Fibroblast of the aortic adventitia (primary cell): ENCODE measurements at regions not wholly inside any gene's neighbourhood (a gene's known extent, or its start where the extent isn't known, plus 50 kb on each side); places are given as distances from the start of the nearest gene placed in this dataset.

ENCODE experiments used
- DNase-seq: peaks from one replicate; pipeline ENCODE4 v3.0.0-alpha.2; 2010; ENCODE audit warnings: low read depth
- H3K4me3 ChIP-seq: 2 replicates; pipeline ENCODE4 v1.5.1; 2011; ENCODE audit warnings: low read depth, mild to moderate bottlenecking, control low read depth, low read length, moderate library complexity
- TF ChIP-seq, protein P1 (sequence below): IDR thresholded peaks from 2 replicates; pipeline ENCODE4 v1.5.1; 2011; ENCODE audit warnings: mild to moderate bottlenecking, low read length, control low read depth, inconsistent platforms; ENCODE audit not compliant: insufficient read depth

DNA sequence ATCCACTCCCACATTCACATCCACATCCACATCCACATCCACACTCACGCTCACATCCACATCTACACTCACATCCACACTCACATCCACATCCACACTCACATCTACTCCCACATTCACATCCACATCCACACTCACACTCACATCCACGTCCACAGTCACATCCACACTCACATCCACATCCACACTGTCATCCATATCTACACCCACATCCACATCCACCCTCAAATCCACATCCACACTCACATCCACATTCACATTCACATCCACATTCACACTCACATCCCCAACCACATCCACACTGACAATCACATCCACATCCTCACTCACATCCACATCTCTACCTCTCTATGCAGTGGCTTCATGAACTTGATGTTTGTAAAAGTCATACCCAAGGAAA, 190.5 kb downstream of the IRX1 start:
- TF ChIP-seq, protein P1, sequence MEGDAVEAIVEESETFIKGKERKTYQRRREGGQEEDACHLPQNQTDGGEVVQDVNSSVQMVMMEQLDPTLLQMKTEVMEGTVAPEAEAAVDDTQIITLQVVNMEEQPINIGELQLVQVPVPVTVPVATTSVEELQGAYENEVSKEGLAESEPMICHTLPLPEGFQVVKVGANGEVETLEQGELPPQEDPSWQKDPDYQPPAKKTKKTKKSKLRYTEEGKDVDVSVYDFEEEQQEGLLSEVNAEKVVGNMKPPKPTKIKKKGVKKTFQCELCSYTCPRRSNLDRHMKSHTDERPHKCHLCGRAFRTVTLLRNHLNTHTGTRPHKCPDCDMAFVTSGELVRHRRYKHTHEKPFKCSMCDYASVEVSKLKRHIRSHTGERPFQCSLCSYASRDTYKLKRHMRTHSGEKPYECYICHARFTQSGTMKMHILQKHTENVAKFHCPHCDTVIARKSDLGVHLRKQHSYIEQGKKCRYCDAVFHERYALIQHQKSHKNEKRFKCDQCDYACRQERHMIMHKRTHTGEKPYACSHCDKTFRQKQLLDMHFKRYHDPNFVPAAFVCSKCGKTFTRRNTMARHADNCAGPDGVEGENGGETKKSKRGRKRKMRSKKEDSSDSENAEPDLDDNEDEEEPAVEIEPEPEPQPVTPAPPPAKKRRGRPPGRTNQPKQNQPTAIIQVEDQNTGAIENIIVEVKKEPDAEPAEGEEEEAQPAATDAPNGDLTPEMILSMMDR, result no peak
- DNase-seq, result no peak
- no peak overlapping the region for H3K4me3 ChIP-seq

DNA sequence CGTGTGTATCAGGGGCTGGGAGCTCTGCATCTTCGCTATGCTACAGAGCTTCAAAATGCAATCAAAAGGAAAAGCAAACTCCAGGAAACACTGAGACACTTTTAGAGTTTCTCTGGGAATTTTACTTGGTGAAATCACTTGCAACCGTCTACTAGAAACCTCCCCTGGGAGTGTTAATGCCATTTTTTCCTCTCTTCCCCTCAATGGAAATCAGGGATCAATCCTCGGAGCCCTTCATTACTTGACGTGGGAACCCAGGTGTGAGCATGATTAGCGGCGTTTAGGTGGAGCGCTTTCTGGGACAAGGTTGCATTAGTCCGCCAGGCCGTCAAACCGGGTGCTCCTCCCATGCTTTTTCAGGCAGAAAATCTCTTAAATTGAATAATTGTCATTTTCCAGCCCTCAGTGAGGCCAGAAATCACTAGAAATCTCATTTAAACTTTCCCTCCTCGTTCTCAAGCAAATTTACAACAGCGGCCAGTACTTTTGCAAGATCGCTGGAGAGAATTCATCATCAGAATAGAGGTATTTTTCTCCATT, 191.3 kb downstream of the IRX1 start:
- DNase-seq, result no peak
- TF ChIP-seq, protein P1, result no peak
- H3K4me3 ChIP-seq, result no peak overlapping the region

DNA sequence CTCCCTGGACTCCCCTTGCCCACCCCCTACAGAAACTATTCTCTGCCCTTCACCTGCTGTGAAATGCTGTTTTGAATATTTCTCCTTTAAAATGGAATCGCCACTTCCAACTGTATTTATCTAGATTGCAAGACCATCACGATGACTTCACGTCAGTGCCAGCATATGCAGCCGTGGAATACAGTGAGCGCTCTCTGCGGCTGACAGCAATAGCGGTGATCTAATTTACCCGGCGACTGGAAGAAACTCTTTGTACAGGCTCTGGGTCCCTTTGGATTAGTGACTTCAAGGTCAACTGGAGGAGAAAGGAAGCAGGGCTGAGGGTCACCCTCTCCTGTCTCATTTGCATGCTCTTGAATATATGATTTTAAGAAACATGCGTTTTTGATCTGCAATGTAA, 192.0 kb downstream of the IRX1 start:
- H3K4me3 ChIP-seq, result no peak overlapping the region
- TF ChIP-seq, protein P1, result no peak
- DNase-seq, result no peak

DNA sequence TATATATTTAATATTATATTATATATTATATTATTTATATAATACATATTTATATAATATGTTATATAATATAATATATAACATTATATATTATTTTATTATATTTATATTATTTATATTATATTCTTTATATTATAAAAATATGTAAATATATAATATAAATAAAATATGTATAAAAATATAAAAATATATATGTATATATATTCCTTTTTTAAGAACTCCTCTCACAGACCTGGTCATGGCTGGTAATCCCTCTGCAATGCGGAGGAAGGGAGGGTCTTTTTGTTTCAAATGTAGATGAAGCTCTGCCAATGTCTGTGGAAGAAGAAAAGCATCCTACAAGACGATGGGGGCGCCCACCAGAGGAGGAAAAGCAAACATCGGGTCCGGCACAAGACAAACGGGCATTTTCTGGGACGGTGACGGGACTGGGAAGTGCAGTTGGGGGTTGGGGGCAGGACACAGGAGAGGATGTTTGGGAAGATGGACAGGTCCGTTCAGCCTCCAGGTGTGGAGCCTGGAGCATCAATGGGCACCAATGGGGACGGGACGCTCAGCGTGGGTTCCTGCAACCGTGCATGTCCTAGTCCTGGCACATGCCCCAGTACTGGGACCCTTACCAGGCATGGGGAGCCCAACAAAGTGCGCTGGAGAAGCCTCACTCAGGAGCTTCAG, 194.0 kb downstream of the IRX1 start:
- H3K4me3 ChIP-seq, result no peak overlapping the region
- TF ChIP-seq, protein P1, result no peak
- DNase-seq, result no peak

DNA sequence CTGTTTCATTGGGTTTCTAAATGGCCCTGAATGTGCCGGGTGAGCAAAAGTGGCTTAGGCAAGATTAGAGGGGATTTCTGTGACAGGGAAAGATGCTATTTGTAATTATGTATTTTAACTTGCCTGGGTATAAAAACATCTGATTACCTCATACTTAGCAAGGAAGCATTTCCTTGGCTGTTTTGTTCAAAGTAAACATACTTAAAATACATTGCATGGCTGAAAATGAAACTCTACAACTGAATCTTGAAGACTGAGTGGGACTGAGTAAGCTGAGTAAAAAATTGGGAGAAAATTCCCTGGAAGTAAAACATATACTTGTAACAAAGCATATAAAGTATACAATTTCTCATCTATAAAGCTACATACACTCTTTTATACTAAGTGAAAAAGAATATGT, 197.5 kb downstream of the IRX1 start:
- no peak for DNase-seq
- TF ChIP-seq, protein P1, result no peak

DNA sequence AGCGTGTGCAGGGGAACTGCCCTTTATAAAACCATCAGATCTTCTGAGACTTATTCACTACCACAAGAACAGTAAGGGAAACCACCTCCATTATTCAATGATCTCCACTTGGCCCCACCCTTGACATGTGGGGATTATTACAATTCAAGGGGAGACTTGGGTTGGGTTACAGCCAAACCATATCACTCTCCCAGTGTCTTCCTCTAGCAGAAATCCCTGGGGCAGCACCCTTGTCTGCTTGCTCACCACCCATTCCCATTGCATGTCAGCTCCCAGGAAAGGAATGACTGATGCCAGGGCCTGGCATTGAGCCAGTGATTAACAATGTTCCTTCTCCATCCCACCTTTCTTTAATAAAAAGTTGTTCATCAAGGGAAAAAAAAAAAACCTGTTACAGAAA, 199.0 kb downstream of the IRX1 start:
- H3K4me3 ChIP-seq, result no peak overlapping the region
- DNase-seq, result no peak
- TF ChIP-seq, protein P1, result no peak

More for the DNA sequence above, 197.5 kb downstream of the IRX1 start:
- H3K4me3 ChIP-seq, result no peak overlapping the region

DNA sequence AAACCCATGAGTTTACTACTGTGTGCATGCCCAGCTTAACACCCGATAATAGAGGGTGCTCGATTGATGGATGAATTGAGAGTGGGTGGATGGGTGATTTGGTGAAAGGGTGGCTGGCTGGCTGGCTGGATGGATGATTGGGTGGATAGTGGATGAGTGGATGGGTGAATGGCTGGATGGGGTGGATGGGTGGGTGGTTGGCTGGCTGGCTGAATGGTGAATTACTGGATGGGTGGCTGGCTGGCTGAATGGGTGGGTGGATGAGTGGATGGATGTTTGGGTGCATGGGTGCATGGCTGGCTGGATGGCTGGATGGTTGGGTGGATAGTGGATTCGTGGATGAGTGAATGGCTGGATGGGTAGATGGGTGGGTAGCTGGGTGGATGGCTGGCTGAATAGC, 201.1 kb downstream of the IRX1 start:
- no peak for DNase-seq
- no peak overlapping the region for H3K4me3 ChIP-seq
- TF ChIP-seq, protein P1, result no peak
